GM06990 (cell line): ENCODE measurements at regions not wholly inside any gene's neighbourhood (a gene's known extent, or its start where the extent isn't known, plus 50 kb on each side); places are given as distances from the start of the nearest gene placed in this dataset.
"Not testable (repeated sequence)": the region's sequence is repeated elsewhere in the genome, so short reads cannot be mapped to it uniquely, and the experiment has no call there.

Experiments used
- DNase-seq: peaks from one replicate; pipeline ENCODE4 v3.0.0-alpha.2; 2011; ENCODE audit not compliant: insufficient read length; ENCODE audit errors: extremely low read depth
- H3K27me3 ChIP-seq: replicated peaks from 2 replicates; pipeline ENCODE4 v1.6.0; 2011; ENCODE audit warnings: low read length; ENCODE audit not compliant: control insufficient read depth, insufficient read depth
- H3K36me3 ChIP-seq: 2 replicates; pipeline ENCODE4 v1.5.1; 2011; ENCODE audit warnings: low read length; ENCODE audit not compliant: control insufficient read depth, insufficient read depth
- H3K4me3 ChIP-seq: replicated peaks from 2 replicates; pipeline ENCODE4 v1.5.1; 2011; ENCODE audit warnings: low read depth, mild to moderate bottlenecking, control low read depth, low read length
- CTCF ChIP-seq: IDR thresholded peaks from 2 replicates; pipeline ENCODE4 v1.5.1; 2011; ENCODE audit warnings: low read length, control low read depth, mild to moderate bottlenecking, inconsistent platforms; ENCODE audit not compliant: insufficient read depth, poor library complexity, severe bottlenecking

DNA sequence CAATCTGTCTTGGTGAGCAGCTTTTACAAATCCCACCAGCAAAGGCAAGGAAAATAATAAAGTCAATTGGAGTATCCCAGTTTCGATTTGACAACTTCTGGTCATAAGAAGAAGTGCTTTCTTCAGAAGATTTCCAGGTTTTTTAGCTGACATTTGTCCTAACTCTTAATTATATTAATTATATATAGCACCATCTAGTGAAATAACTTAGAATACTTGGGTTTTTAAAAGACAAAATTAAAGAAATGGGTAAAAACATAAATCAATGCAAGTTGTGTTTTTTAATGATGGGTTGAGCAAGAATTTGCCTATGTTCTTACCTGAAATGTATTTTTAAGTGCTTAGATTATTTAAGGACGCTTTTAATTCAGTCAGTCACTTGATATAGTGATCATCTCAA lies 421.8 kb downstream of the ACTL7B start:
- TF ChIP-seq CTCF: no peak
- Histone ChIP-seq H3K36me3 (no peaks in the 10 kb centered on the region), H3K4me3 (no peak overlapping the region), H3K27me3 (no peaks in the 10 kb centered on the region)
- DNase-seq: no peak

DNA sequence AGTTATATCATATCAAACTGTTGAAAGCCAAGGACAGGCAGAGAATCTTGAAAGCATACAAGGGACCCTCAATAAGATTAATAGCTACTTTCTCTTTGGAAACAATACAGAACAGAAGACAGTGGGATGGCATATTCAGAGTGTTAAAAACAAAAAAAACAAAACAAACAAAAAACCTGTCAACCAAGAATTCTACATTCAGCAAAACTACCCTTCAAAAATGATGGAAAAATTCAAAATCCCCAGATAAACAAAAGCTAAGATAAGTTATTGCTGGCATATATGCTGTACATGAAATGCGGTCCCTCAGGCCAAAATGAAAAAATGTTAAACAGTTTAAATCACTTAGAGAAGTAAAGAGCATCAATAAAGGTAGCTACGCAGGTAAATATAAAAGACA lies 425.1 kb downstream of the ACTL7B start:
- no peak for DNase-seq
- Histone ChIP-seq H3K36me3 (no peaks in the 10 kb centered on the region), H3K4me3 (no peak overlapping the region), H3K27me3 (no peaks in the 10 kb centered on the region)
- TF ChIP-seq CTCF: no peak

DNA sequence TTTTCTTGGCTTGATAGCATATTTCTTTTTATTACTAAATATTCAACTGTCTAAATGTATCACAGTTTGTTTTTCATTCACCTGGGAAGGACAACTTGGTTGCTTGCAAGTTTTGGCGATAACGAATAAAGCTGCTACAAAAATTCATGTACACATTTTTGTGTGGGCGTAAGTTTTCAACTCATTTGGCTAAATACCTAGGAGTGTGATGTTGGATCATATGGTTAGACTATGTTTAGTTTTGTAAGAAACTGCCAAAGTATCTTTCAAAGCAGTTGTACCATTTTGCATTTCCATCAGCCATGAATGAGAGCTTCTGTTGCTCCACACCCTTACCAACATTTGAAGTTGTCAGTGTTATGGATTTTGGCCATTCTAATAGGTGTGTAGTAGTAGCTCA lies 428.0 kb downstream of the ACTL7B start:
- Histone ChIP-seq H3K27me3 (peaks cover 1% of the 10 kb centered on the region; the same call in 1 of the 2 replicates), H3K36me3 (no peaks in the 10 kb centered on the region), H3K4me3 (no peak overlapping the region)
- TF ChIP-seq CTCF: no peak
- no peak for DNase-seq

DNA sequence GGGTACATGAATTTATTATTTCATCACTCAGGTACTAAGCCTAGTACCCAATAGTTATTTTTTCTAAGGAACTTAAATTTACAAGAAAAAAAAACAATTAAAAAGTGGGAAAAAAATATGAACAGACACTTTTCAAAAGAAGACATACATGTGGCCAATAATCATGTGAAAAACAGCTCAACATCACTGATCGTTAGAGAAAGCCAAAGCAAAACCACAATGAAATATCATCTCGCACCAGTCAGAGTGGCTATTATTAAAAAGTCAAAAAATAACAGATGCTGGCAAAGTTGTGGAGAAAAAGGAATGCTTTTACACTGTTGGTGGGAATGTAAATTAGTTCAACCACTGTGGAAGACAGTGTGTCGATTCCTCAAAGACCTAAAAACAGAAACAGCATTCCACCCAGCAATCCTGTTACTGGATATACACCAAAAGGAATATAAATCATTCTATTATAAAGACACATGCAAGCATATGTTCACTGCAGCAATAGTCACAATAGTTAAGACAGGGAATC lies 429.3 kb downstream of the ACTL7B start:
- H3K27me3 ChIP-seq, DNase-seq, H3K36me3 ChIP-seq, H3K4me3 ChIP-seq: not testable (repeated sequence)

DNA sequence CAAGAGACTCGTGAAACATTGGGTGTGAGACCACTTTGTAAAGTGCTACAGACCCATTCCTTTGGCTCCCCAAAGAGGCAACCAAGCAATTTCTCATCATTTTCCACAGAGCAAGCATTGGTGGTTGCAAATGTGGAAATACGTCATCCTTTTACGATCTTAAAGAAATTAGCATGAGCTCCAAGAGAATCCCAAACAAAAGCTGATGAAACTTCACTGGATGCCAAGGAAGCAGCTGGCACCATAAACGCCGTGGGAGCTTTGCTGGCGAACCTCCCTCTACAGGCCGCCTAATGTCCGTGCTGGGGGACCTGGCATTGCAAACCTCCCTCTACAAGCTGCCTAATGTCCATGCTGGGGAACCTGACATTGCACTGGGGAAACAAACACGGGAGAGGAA lies 432.4 kb downstream of the ACTL7B start:
- DNase-seq: no peak
- peaks cover 1% of the 10 kb centered on the region; the same call in 1 of the 2 replicates for H3K27me3 ChIP-seq
- H3K36me3 ChIP-seq: no peaks in the 10 kb centered on the region
- no peak for TF ChIP-seq CTCF
- no peak overlapping the region for H3K4me3 ChIP-seq

- Histone ChIP-seq H3K36me3 (no peaks in the 10 kb centered on the region), H3K27me3 (peaks cover 1% of the 10 kb centered on the region; the same call in 1 of the 2 replicates), H3K4me3 (no peak overlapping the region)
- DNase-seq: no peak
- no peak for TF ChIP-seq CTCF
Measured at GRCh38 chr9:108419379-108419778, 436.4 kb downstream of the ACTL7B start.
